HG03575 (cell line): ENCODE measurements at regions not wholly inside any gene's neighbourhood (a gene's known extent, or its start where the extent isn't known, plus 50 kb on each side); places are given as distances from the start of the nearest gene placed in this dataset.

Source experiments
- ATAC-seq: cut with Tn5 transposase; IDR thresholded peaks from one replicate; pipeline ENCODE4 v1.9.1; 2021; ENCODE audit not compliant: unreplicated experiment, insufficient number of reproducible peaks, low FRiP score; ENCODE audit errors: extremely low read depth

DNA sequence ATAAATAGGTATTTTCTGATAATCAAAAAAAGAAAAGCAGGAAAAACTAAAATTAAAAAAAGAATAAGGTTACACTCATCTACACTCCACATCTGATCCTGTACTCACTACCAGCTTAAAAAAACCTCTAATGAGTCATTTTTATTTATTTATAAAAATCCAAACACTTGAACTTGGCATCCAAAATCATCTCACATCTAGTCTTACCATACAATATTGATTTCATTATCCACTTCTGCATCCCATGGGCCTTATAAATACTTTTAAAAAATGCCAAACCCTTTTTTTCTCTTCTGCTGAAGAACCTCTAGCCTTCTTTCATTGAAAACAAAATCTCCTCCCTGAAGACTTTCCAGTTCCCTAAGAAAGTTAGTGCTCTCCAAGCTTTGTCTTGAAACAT, 109.7 kb downstream of the TMTC3 start:
- no peak for ATAC-seq

GRCh38 chr12:88253371-88253978, 111.4 kb downstream of the TMTC3 start:
- ATAC-seq, result no peak

GRCh38 chr12:88255224-88255623, 113.1 kb downstream of the TMTC3 start:
- no peak for ATAC-seq

- ATAC-seq, result no peak
These were observed 113.7 kb downstream of the TMTC3 start for GRCh38 chr12:88255847-88256246.

DNA sequence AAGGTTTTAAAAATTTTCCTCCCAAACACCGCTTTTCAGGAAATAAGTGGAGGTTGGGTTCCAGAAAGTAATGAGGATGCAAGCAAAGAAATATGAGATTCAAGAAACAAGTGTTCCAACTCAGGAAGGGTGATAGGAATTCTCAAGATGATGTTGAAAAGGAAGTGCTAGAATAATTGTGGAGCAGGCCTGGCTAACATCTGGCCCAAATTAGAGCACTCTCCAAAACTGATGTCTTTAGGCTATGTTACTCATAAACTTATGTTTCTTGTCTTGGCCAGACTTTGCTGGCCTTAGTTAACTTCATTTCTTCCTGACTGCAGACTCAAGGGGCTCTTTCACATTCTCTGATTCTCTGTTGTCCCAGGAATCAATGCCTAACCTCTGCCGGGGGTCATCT, 116.3 kb downstream of the TMTC3 start:
- no peak for ATAC-seq

- no peak for ATAC-seq
These were observed 124.8 kb downstream of the TMTC3 start for GRCh38 chr12:88266806-88267360.

GRCh38 chr12:88267630-88268029, 125.5 kb downstream of the TMTC3 start:
- ATAC-seq, result no peak

DNA sequence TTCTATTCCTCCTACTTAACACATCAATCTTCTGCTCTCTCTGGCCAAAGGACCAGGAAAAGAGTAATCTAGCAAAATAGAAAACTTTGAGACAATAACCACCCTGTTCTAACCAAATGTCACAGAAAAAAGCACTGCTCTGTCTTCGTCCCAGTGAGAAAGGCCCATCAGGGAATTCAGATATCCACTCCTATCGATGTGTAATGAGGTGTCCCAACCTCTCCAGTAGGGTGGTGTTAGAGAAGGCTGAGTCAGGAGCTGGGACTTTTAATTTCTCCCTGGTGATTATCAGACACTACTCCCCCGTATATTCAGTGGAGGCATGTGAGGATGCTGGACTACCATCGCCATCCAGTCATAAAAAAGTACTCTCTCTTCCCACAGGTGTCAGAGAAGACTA, 130.3 kb downstream of the TMTC3 start:
- no peak for ATAC-seq

GRCh38 chr12:88273450-88273849, 131.3 kb downstream of the TMTC3 start:
- ATAC-seq, result no peak

GRCh38 chr12:88273875-88274274, 131.8 kb downstream of the TMTC3 start:
- no peak for ATAC-seq

DNA sequence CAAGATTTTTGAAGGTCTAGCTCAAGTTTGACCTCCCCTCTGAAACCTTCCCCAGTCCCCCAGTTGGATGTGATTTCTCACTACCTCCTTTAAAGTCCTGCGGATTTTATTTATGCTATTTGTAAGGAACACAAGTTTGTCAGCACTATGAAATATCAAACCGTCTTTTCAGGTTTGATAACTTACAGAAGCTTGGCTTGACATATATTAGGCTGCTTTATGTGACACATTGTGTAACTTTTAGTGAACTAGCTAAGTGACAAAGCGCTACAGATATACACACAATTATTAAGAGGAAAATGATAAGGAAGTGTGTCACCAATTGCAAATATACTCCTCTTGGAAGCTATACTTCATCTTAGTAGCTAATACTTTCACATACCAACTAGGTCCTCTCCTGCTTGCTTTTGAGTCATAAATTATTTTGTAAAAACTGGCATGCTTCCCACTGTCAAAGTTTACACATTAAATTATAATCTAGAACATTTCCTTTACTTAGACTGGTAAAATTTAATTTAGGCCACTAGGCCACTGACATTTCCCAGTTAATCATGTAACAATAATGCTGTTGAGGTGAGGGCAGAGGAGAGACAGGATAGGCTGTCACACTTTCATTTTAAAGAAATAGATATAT, 149.5 kb downstream of the TMTC3 start:
- ATAC-seq, result no peak

DNA sequence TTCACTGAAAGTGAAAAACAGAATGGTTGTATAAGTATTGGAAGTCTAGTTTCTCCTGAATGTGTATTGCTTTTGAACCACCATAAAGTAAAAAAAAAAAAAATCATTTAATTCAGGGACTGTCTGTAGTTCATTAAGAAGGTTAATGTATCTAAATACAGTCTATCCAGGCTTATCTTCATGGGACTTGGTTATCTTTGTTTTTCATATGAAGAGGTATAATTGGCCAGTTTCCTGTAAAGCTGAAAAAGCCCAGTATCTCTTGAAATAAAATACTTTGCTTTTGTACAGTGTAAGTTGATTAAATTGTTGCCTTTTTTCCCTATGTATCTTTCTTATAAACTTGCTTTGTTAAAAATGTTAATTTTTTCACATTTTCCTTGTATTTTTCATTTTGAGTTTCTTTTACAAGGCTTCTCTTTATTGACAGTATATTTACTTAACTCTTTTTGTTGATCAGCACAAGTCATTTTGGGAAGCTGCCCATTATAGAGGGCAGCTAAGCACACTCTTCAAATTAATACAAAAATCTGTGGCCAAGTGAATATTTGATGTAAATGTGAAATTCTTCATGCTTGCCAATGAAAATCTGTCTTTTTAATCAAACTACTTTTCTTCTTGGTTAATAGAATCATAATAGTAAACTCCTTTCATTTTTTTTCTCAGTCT, 156.0 kb downstream of the TMTC3 start:
- no peak for ATAC-seq

DNA sequence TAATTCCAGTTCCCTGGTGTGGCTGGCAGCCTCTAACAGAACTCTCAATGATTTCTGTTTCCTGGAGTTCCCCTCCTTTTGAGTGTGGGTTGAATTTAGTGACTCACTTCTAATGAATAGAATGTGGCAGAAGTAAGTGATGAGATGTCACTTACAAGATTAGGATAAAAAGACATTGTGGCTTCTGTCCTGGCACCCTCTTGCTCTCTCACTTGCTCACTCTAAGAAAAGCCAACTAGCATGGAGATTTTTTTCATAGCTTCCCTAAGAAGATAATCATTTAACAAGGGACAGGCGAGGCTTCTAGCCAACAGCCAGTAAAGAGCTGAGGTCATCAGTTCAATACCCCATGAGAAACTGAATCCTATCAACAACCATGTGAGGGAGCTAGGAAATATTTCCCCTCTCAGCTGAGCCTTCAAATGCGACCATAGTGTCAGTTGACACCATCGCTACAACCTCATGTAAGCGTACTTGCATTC, 156.7 kb downstream of the TMTC3 start:
- ATAC-seq, result peak; percentile 24

DNA sequence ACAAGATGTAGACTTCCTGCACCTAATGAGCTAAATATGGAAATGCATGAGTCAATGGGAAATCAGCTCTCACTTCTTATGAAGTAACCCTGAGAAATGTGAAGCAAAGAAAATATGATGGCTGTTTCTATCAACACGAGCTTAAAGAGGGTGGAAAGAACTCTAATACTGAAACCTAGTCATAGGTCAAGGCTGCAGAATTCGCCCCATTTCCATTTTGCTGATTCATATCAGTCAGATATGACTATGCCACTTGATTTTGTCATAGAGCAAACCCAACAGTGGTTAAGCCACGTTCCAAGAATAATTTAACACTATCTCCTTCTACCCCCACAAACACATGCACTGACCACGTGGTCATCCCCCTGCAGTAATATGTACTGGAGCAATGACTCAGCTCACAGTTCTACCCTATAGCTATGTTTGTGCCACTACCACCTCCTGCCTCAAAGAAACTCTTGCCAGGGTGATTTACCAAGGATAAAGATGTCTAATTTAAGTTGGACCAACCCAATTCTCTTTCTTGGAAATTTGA, 157.5 kb downstream of the TMTC3 start:
- peak; percentile 96 for ATAC-seq

DNA sequence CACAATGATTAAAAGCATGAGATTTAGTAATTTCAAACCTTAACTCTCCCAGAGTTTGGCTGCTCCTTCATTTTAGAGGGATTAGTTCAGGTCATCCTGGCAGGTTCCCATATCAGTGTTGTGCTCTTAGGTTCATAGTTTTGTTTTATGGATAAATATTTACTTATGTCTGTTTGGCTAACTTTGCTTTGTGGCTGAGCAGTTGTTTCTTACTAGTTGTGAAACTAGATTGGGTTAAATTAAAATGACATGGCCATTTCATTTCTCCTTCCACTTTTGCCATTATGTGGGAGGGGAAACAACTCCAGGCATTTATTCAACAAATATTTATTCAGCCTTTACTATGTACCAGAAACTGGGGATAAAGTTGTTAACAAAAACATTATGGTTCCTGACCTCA, 158.8 kb downstream of the TMTC3 start:
- ATAC-seq, result no peak

DNA sequence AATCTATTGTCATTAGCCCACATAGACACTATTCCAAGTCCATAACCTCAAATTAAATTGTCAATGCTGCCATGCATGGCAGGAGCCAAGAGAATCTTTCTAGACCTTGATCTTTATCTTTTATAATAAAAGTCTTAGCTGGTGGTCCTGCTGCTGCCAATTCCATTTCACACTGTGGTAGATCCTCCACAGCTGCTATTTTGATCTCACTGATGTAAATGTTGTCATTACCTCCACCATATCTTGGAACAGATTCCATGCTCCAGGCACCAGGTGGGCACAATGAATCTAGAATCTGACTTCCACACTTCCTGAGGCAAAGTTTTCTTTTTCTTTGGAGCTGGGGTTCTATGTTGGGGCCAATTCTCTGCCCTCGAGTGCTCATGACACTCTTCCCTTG, 161.2 kb downstream of the TMTC3 start:
- no peak for ATAC-seq

GRCh38 chr12:88305254-88305890, 163.3 kb downstream of the TMTC3 start:
- no peak for ATAC-seq

- ATAC-seq, result no peak
These were observed 164.5 kb downstream of the TMTC3 start for GRCh38 chr12:88306471-88307069.

DNA sequence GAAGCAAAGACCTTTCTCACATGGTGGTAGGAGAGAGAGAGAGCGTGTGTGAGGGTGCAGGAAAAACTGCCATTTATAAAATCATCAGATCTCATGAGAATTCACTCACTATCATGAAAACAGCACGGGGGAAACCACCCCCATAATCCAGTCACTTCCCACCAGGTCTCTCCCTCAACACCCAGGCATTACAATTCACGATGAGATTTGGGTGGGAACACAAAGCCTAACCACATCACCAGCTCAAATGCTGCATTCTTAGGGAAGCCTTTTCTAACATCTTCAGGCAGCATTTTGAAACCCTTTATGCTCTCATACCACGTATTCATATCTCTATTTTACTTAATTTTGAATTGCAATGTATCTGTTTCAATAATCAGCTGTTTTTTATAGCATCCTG, 165.9 kb downstream of the TMTC3 start:
- no peak for ATAC-seq
